GM11168 (cell line): ENCODE measurements at regions not wholly inside any gene's neighbourhood (a gene's known extent, or its start where the extent isn't known, plus 50 kb on each side); places are given as distances from the start of the nearest gene placed in this dataset.
"Not testable (repeated sequence)": the region's sequence is repeated elsewhere in the genome, so short reads cannot be mapped to it uniquely, and the experiment has no call there.

Source experiments
- in situ Hi-C: fragments of 300-500 bp; cut with MboI; formaldehyde crosslinking; loops from one replicate; pipeline ENCODE4 v1.12.0; 2022; ENCODE audit warnings: low sequenced_read_pairs; ENCODE audit not compliant: unreplicated experiment

DNA sequence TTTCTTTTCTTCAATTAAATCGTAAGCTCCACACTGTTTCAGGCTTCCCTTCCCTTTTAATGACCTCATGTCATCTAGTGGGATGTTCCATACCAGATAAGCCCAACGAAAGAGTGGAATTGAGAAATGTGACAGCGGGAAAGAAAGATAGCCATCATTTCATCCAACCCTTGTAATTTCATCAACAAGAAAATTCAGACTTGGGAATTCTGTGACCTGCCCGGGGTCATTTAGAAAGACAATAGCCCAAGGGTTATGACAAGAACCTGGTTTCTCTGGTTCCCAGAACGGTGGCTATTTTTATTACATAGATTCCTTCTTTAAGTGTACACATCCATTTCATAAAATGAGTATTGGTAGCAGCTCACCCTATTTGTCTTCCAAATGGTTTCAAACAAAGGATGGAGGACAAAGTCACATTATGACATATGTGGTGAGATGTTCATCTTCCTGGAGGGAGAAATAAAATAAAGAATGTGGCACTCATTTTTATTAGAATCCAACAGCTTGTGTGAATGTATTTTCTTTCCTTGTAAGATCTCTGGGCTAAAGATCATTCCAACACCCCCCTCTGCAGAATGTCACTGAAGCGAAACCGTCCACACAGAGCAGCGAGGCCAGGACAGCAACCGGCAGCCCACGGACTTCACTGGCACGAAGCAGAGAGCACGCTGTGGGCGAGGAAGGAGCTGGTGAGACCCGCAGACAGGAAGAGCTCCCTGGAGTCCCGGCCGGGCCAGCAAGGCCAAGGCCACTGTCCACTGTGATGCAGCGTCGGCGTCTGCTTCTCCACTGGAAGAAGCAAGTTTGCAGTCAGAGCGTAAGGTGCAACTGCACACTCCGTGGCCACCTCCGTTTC lies 199.9 kb downstream of the KLF6 start:
- in situ Hi-C loops: no loop called here

DNA sequence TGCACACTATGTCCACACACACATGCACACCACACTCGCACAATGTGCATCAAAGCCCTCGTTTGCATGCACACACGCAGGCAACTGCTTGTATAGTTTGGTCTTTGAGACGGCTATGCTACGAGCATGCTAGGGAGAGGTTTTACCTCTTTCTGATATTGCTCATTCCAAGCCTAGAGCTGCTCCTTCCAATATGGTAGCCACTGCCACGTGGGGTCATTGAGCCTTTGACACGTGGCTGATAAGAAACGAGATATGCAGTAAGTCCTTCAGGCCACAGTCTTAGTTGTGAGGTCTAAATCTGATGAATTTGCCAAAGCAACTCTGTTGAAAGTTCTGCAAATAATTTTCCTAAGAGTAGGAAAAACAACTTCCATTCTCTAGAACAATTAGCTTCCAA lies 204.4 kb downstream of the KLF6 start:
- in situ Hi-C loops: no loop called here

GRCh38 chr10:3579845-3580244 lies 205.2 kb downstream of the KLF6 start:
- in situ Hi-C loops: no loop called here

DNA sequence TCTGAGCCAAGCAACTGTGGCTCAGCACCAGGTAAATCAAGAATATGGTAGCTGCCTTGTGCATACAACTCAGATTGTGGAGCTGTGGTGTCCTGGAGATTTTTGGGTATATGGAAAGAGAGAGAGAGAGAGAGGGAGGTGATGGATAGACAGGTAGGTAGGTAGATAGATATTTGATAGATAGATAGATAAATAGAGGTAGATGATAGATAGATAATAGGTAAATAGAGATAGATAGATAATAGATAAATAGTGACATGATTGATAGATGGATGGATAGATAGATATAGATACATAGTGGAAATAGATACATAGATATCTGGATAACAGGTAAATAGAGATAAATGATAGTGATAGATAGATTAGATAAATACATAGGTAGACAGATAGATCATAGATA lies 206.3 kb downstream of the KLF6 start:
- in situ Hi-C loops: no loop called here

GRCh38 chr10:3578159-3578558 lies 206.8 kb downstream of the KLF6 start:
- in situ Hi-C loops: no loop called here

DNA sequence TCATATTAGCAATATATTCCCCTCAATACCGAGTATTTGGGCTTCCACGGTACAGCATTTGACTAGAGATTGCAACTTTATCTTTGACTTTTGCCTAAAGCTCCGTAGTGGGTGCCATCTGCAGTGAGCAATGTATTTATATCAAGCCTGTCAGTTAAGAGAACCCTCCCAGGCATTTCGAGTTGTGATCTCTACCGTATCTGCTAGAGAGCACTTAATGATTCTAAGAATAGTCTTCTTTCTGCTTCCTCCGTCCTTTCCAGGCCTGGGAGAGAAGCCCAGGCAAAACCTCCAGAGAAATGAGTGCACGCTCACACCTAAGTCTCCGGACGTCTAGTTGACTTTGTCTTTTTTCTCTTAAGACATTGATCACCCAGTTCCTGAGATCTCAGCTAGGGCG lies 210.6 kb downstream of the KLF6 start:
- in situ Hi-C loops: no loop called here

DNA sequence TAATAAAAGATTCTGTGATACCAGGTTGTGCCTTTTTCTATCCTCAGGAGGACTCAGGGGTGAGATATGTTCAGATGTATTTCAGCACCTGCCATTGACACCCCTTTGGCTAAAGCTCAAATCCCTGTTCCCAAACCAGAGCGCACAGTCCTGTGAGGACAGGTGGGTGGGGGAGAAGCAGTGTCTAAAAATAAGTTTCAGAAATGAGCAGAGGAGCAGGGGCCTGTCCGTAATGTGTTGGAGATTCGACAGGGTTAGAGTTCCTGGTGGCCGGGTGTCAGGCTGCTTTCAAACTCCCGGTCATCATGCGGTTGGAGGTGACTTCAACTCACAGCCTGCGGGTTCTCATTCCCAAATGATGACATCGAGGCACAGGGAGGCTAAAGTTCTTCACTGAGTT lies 211.5 kb downstream of the KLF6 start:
- in situ Hi-C loops: no loop called here

GRCh38 chr10:3571310-3571825 lies 213.6 kb downstream of the KLF6 start:
- in situ Hi-C loops: no loop called here

DNA sequence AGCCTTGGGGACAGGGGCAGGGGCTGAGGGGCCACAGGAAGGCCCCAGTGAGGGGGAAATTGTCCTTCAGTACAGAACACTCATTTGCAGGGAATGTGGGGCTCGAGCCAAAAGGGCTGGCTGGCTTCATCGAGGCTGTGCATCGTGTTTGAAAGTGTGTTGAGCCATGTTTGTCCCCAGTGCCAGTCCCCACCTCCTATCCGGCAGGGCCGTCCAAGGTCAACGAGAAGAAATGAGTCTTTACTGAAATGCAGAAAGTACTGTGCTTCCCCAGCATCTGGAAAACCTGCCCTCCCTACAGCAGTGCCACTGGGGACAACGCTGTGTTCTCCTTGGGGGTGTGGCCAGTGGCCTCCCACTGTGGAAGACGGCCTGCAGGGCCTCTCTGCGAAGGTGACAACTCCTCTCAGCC lies 214.1 kb downstream of the KLF6 start:
- in situ Hi-C loops: no loop called here

GRCh38 chr10:3570131-3570729 lies 214.8 kb downstream of the KLF6 start:
- in situ Hi-C loops: no loop called here

GRCh38 chr10:3568983-3569382 lies 216.0 kb downstream of the KLF6 start:
- in situ Hi-C loops: no loop called here

- in situ Hi-C loops: no loop called here
Observed at GRCh38 chr10:3568392-3568791, 216.6 kb downstream of the KLF6 start.

DNA sequence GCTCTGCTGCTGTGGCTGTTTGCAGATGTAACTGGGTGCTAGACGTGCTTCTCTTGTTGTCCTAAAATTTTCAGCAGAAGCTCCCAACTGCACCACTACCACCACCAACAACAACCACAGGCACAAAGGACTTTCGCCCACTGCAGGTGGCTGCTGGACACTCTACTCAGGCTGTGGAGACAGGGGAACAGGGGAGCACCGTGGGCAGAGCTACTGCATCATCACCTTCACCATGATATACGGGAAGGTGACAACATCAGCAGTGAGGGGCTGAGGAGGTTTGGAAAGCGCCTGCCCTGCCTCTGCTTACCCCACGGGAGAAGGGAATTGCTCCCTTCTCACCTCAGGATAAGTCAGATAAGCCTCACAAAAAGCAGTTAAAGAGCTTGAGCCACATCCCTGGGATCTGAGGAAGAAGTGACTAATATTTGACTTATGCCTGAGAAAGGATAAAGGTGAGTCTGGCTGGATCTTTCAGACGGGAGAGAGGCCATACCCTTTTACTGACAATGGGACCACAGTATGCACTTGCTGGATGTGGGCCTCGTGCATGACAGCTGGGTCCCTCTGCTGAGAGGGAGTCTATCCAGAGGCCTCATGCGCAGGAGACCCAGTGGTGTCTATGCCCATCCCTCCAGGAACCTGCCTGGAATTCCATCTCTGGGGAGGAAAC lies 217.6 kb downstream of the KLF6 start:
- in situ Hi-C loops: no loop called here

DNA sequence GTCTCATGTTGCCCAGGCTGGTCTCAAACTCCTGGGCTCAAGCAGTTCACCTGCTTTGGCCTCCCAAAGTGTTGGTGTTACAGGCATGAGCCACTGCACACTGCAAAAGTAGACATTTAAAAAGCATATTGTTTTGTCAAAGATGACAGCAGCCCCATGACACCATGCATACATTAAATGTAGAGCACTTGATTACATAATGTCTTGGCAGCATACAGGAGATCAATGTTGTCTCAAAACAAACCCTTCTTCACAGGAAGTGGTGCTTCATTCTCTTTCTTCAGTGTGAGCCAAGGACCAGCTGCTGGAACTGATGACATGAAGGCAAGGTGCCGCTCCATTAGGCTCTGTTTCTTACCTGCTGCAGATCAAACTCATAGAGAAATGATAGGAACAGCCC lies 218.4 kb downstream of the KLF6 start:
- in situ Hi-C loops: no loop called here

GRCh38 chr10:3564346-3565002 lies 220.5 kb downstream of the KLF6 start:
- in situ Hi-C loops: no loop called here

GRCh38 chr10:3563298-3563697 lies 221.7 kb downstream of the KLF6 start:
- in situ Hi-C loops: no loop called here

- in situ Hi-C loops: not testable (repeated sequence)
Observed at GRCh38 chr10:3560628-3561027, 224.4 kb downstream of the KLF6 start.

- in situ Hi-C loops: no loop called here
Observed at GRCh38 chr10:3559527-3559926, 225.5 kb downstream of the KLF6 start.

GRCh38 chr10:3559011-3559410 lies 226.0 kb downstream of the KLF6 start:
- in situ Hi-C loops: no loop called here

DNA sequence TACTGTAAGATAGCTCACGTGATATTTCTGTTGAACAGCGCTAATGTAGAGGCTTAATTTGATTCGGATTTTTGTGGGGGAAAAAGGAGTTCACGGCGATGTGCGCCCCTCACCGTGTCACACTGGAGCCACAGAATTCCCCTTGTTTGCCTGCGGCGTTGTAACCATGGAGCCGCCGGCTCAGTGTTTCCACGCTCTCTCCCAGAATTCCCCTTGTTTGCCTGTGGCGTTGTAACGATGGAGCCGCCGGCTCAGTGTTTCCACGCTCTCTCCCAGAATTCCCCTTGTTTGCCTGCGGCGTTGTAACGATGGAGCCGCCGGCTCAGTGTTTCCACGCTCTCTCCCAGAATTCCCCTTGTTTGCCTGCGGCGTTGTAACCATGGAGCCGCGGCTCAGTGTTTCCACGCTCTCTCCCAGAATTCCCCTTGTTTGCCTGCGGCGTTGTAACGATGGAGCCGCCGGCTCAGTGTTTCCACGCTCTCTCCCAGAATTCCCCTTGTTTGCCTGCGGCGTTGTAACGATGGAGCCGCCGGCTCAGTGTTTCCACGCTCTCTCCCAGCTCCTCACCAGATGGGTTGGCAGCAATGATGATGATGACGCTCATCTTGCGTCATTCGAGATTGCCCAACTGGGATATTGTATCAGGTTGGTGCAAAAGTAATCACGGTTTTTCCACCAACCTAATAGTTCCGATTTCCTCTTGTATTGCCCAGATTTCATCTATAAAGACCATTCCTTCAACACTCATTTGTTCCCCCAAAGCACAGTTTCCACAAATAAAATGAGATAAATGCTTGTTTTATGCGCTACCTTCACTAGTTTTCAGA lies 228.6 kb downstream of the KLF6 start:
- in situ Hi-C loops: not testable (repeated sequence)
